ENCODE measurements at regions not wholly inside any gene's neighbourhood (a gene's known extent, or its start where the extent isn't known, plus 50 kb on each side); places are given as distances from the start of the nearest gene placed in this dataset.

DNA sequence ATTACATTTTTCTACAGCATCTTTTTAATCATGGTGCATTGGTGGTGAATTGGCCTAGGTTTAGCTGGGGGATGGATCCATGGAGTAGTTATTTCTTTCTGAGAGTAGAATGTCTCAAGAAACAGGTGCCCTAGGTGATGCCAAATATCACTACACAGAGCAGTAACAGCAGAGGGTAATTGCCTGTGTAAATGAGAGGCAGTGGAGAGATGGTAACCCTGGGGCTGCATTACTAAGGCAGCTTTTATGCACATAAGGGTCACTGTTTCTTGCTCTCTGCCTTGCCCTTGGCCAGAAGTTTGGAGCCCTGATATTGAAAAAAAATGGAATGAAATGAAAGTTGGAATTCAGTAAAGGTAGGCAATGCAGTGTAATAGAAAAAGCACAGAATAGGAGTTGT lies 604.0 kb downstream of the NOVA1 start:
- TF ChIP-seq POLR2A (IDR thresholded peaks at IDR 0.05; ENCODE audit: borderline replicate concordance, extremely low read depth, insufficient read depth, insufficient read length), result no peak
- TF ChIP-seq, protein P1, sequence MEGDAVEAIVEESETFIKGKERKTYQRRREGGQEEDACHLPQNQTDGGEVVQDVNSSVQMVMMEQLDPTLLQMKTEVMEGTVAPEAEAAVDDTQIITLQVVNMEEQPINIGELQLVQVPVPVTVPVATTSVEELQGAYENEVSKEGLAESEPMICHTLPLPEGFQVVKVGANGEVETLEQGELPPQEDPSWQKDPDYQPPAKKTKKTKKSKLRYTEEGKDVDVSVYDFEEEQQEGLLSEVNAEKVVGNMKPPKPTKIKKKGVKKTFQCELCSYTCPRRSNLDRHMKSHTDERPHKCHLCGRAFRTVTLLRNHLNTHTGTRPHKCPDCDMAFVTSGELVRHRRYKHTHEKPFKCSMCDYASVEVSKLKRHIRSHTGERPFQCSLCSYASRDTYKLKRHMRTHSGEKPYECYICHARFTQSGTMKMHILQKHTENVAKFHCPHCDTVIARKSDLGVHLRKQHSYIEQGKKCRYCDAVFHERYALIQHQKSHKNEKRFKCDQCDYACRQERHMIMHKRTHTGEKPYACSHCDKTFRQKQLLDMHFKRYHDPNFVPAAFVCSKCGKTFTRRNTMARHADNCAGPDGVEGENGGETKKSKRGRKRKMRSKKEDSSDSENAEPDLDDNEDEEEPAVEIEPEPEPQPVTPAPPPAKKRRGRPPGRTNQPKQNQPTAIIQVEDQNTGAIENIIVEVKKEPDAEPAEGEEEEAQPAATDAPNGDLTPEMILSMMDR (IDR thresholded peaks at IDR 0.05 in 2 of 3, conservative IDR thresholded peaks at IDR 0.05 in 1 of 3; ENCODE audit: borderline replicate concordance in 1 of 3, insufficient read depth in 1 of 3, low read depth in 2 of 3, low read length in 2 of 3), result no peak
- TF ChIP-seq POLR2AphosphoS5 (IDR thresholded peaks at IDR 0.05; ENCODE audit: low read depth, low read length), result no peak
- TF ChIP-seq CEBPB (IDR thresholded peaks at IDR 0.05; ENCODE audit: low read depth), result no peak
- no peak for TF ChIP-seq YY1 (IDR thresholded peaks at IDR 0.05; ENCODE audit: extremely low read depth, insufficient replicate concordance, low read depth, low read length)
- no peak for TF ChIP-seq EZH2 (IDR thresholded peaks at IDR 0.05)
- TF ChIP-seq RAD21 (IDR thresholded peaks at IDR 0.05; ENCODE audit: low read depth), result no peak
- no peak for TF ChIP-seq SIN3A (IDR thresholded peaks at IDR 0.05; ENCODE audit: low read depth)
- no peak for TF ChIP-seq SP1 (IDR thresholded peaks at IDR 0.05; ENCODE audit: low read depth)
- TF ChIP-seq, protein P2, sequence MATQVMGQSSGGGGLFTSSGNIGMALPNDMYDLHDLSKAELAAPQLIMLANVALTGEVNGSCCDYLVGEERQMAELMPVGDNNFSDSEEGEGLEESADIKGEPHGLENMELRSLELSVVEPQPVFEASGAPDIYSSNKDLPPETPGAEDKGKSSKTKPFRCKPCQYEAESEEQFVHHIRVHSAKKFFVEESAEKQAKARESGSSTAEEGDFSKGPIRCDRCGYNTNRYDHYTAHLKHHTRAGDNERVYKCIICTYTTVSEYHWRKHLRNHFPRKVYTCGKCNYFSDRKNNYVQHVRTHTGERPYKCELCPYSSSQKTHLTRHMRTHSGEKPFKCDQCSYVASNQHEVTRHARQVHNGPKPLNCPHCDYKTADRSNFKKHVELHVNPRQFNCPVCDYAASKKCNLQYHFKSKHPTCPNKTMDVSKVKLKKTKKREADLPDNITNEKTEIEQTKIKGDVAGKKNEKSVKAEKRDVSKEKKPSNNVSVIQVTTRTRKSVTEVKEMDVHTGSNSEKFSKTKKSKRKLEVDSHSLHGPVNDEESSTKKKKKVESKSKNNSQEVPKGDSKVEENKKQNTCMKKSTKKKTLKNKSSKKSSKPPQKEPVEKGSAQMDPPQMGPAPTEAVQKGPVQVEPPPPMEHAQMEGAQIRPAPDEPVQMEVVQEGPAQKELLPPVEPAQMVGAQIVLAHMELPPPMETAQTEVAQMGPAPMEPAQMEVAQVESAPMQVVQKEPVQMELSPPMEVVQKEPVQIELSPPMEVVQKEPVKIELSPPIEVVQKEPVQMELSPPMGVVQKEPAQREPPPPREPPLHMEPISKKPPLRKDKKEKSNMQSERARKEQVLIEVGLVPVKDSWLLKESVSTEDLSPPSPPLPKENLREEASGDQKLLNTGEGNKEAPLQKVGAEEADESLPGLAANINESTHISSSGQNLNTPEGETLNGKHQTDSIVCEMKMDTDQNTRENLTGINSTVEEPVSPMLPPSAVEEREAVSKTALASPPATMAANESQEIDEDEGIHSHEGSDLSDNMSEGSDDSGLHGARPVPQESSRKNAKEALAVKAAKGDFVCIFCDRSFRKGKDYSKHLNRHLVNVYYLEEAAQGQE (IDR thresholded peaks at IDR 0.05; ENCODE audit: low read depth), result no peak
- TF ChIP-seq ZBTB33 (IDR thresholded peaks at IDR 0.05; ENCODE audit: extremely low read depth, insufficient replicate concordance, low read length), result no peak
- TF ChIP-seq, protein P3, sequence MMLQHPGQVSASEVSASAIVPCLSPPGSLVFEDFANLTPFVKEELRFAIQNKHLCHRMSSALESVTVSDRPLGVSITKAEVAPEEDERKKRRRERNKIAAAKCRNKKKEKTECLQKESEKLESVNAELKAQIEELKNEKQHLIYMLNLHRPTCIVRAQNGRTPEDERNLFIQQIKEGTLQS (IDR thresholded peaks at IDR 0.05), result no peak

Measured in HCT116 (cell line).